Retinal pigment epithelial cell (primary cell): ENCODE measurements at regions not wholly inside any gene's neighbourhood (a gene's known extent, or its start where the extent isn't known, plus 50 kb on each side); places are given as distances from the start of the nearest gene placed in this dataset.

Source experiments
- DNase-seq: peaks from one replicate; pipeline ENCODE4 v3.0.0-alpha.2; 2010; ENCODE audit warnings: low read depth
- H3K4me3 ChIP-seq: 2 replicates; pipeline ENCODE4 v1.5.1; 2011; ENCODE audit warnings: mild to moderate bottlenecking, low read length, control low read depth, moderate library complexity
- CTCF ChIP-seq: conservative IDR thresholded peaks from 2 replicates; pipeline ENCODE4 v1.5.1; 2011; ENCODE audit warnings: low read depth, low read length, control low read depth, inconsistent platforms

GRCh38 chr22:48594757-48595510 lies 1232.7 kb downstream of the BRD1 start:
- no peak for DNase-seq
- no peak for TF ChIP-seq CTCF
- H3K4me3 ChIP-seq = no peak overlapping the region

DNA sequence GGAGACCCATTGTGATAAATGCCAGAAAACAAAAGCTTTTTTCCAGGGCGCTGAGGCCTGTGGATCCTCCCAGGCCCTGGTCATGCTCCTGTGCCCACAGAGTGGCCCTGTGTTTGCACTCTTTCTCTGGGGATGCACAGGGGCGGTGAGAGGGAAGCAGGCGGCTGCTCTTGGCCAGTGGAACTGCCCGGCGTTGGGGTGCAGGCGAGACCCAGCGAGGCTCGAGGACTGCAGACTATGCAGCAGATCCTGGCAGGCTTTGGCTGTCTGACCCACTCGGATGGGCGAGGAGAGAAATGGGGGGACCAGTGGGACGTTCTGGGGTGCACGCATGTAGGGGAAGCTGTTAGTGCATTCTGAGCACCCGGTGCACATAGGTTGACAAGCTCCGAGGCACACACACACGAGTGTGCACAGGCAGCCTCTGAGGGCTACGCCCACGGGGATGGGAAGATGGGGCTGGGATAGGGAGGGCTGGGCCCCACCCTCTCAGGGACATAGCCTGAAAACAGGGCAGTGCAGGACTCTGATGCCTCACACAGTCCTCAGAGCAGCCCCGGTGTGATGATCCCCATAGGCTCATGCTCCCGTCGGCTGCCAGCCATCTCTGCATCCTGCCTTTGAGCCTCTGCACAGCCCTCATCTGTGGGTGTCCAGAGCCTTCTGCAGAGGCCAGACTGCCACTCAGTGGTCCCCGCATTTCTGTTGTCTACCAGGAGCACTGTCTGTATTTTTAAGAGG lies 1233.5 kb downstream of the BRD1 start:
- H3K4me3 ChIP-seq = no peak overlapping the region
- TF ChIP-seq CTCF = no peak

GRCh38 chr22:48593551-48593950 lies 1234.1 kb downstream of the BRD1 start:
- DNase-seq = no peak

More for the DNA sequence above, 1233.5 kb downstream of the BRD1 start:
- no peak for DNase-seq

DNA sequence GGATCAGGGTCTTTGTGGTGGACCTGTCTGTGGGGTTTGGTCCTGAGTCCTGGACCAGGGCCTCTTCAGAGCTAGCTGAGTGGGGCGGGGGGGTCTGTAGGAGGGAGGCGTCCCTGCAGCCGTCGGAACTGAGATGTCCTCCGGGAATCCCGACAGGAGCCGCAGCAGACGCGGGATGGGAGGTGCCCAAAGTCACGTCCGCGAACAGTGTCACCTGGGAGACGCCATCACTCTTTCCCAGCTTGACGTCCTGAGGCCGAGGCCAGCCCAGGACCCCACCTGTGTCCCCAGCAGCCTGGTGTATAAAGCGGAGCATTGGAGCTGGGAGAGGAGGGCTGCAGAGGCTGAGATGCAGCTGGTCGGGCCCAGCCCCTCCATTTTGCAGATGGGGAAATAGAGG lies 1234.7 kb downstream of the BRD1 start:
- no peak for TF ChIP-seq CTCF
- no peak for DNase-seq
- H3K4me3 ChIP-seq = no peak overlapping the region

More at GRCh38 chr22:48593551-48593950, 1234.1 kb downstream of the BRD1 start:
- no peak overlapping the region for H3K4me3 ChIP-seq
- TF ChIP-seq CTCF = no peak

DNA sequence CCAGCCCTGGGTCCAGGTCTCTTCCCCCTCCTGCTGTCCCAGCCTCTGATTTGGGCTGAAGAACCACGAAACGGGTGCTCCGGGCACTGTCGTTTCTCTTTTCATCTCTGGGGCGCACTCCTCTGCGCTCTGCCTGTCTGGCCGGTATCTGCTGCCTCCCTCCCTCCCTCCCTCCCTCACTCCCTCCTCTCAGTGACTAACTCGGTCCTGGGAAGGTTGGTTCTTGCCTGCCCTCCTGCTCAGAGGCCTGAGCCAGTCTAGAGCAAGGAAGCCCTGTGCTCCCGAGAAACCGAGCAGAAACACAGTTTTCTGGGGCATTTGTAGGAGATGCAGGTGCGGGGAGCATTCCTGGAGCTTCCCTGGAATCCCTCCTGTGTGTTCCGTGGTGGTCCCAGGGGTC lies 1235.2 kb downstream of the BRD1 start:
- no peak for TF ChIP-seq CTCF
- no peak for DNase-seq
- H3K4me3 ChIP-seq = no peak overlapping the region

- TF ChIP-seq CTCF = no peak
- DNase-seq = no peak
- no peak overlapping the region for H3K4me3 ChIP-seq
Measured at GRCh38 chr22:48592066-48592345, 1235.7 kb downstream of the BRD1 start.
